ENCODE measurements at regions not wholly inside any gene's neighbourhood (a gene's known extent, or its start where the extent isn't known, plus 50 kb on each side); places are given as distances from the start of the nearest gene placed in this dataset.

GRCh38 chr10:78187371-78187770 is 153.7 kb downstream of the RPS24 start:
- no peak for DNase-seq (ENCODE audit: low read depth, low spot score)
- Histone ChIP-seq H3K4me1 (ENCODE audit: insufficient read depth, insufficient read length) (no peaks in the 10 kb centered on the region), H3K4me3 (ENCODE audit: insufficient read length, low read depth) (no peak overlapping the region), H3K9ac (ENCODE audit: insufficient read length, low read depth) (no peak overlapping the region), H3K36me3 (ENCODE audit: insufficient read depth, insufficient read length, low read length) (no peaks in the 10 kb centered on the region), H3K27me3 (ENCODE audit: insufficient read depth, insufficient read length) (no peaks in the 10 kb centered on the region), H3K9me3 (ENCODE audit: insufficient read depth, low read length) (no peaks in the 10 kb centered on the region)
- TF ChIP-seq YY1 (IDR thresholded peaks at IDR 0.05; ENCODE audit: insufficient read depth, insufficient read length), result no peak
- TF ChIP-seq ZNF274 (IDR thresholded peaks at IDR 0.05; ENCODE audit: low read depth, low read length), result no peak
- no peak for TF ChIP-seq SUZ12 (IDR thresholded peaks at IDR 0.05; ENCODE audit: extremely low read depth, insufficient read depth, insufficient read length)

- H3K9me3 ChIP-seq (ENCODE audit: insufficient read depth, low read length), result peaks cover 3% of the 10 kb centered on the region; the same call in 1 of the 2 replicates
- no peak for DNase-seq (ENCODE audit: low read depth, low spot score)
- no peaks in the 10 kb centered on the region for H3K4me1 ChIP-seq (ENCODE audit: insufficient read depth, insufficient read length)
- no peak overlapping the region for H3K9ac ChIP-seq (ENCODE audit: insufficient read length, low read depth)
- TF ChIP-seq ZNF274 (IDR thresholded peaks at IDR 0.05; ENCODE audit: low read depth, low read length), result no peak
- TF ChIP-seq SUZ12 (IDR thresholded peaks at IDR 0.05; ENCODE audit: extremely low read depth, insufficient read depth, insufficient read length), result no peak
- TF ChIP-seq YY1 (IDR thresholded peaks at IDR 0.05; ENCODE audit: insufficient read depth, insufficient read length), result no peak
- no peaks in the 10 kb centered on the region for H3K27me3 ChIP-seq (ENCODE audit: insufficient read depth, insufficient read length)
- no peak overlapping the region for H3K4me3 ChIP-seq (ENCODE audit: insufficient read length, low read depth)
- H3K36me3 ChIP-seq (ENCODE audit: insufficient read depth, insufficient read length, low read length), result no peaks in the 10 kb centered on the region
Observed at GRCh38 chr10:78188446-78188845, 154.8 kb downstream of the RPS24 start.

- DNase-seq (ENCODE audit: low read depth, low spot score), result no peak
- H3K27me3 ChIP-seq (ENCODE audit: insufficient read depth, insufficient read length), result no peaks in the 10 kb centered on the region
- H3K4me1 ChIP-seq (ENCODE audit: insufficient read depth, insufficient read length), result peaks cover 3% of the 10 kb centered on the region
- no peak overlapping the region for H3K4me3 ChIP-seq (ENCODE audit: insufficient read length, low read depth)
- TF ChIP-seq SUZ12 (IDR thresholded peaks at IDR 0.05; ENCODE audit: extremely low read depth, insufficient read depth, insufficient read length) (no peak), ZNF274 (IDR thresholded peaks at IDR 0.05; ENCODE audit: low read depth, low read length) (no peak), YY1 (IDR thresholded peaks at IDR 0.05; ENCODE audit: insufficient read depth, insufficient read length) (no peak)
- H3K9ac ChIP-seq (ENCODE audit: insufficient read length, low read depth), result no peak overlapping the region
- H3K36me3 ChIP-seq (ENCODE audit: insufficient read depth, insufficient read length, low read length), result no peaks in the 10 kb centered on the region
- peaks cover 7% of the 10 kb centered on the region; the same call in 1 of the 2 replicates for H3K9me3 ChIP-seq (ENCODE audit: insufficient read depth, low read length)
Observed at GRCh38 chr10:78190051-78190825, 156.6 kb downstream of the RPS24 start.

- no peaks in the 10 kb centered on the region for H3K36me3 ChIP-seq (ENCODE audit: insufficient read depth, insufficient read length, low read length)
- no peak overlapping the region for H3K9ac ChIP-seq (ENCODE audit: insufficient read length, low read depth)
- H3K27me3 ChIP-seq (ENCODE audit: insufficient read depth, insufficient read length), result no peaks in the 10 kb centered on the region
- H3K4me1 ChIP-seq (ENCODE audit: insufficient read depth, insufficient read length), result peaks cover 5% of the 10 kb centered on the region
- TF ChIP-seq ZNF274 (IDR thresholded peaks at IDR 0.05; ENCODE audit: low read depth, low read length), result no peak
- no peak for TF ChIP-seq SUZ12 (IDR thresholded peaks at IDR 0.05; ENCODE audit: extremely low read depth, insufficient read depth, insufficient read length)
- TF ChIP-seq YY1 (IDR thresholded peaks at IDR 0.05; ENCODE audit: insufficient read depth, insufficient read length), result no peak
- no peak for DNase-seq (ENCODE audit: low read depth, low spot score)
- no peak overlapping the region for H3K4me3 ChIP-seq (ENCODE audit: insufficient read length, low read depth)
- peaks cover 7% of the 10 kb centered on the region; the same call in 1 of the 2 replicates for H3K9me3 ChIP-seq (ENCODE audit: insufficient read depth, low read length)
Observed at GRCh38 chr10:78191301-78191700, 157.6 kb downstream of the RPS24 start.

- DNase-seq (ENCODE audit: low read depth, low spot score), result no peak
- TF ChIP-seq ZNF274 (IDR thresholded peaks at IDR 0.05; ENCODE audit: low read depth, low read length), result no peak
- no peak for TF ChIP-seq YY1 (IDR thresholded peaks at IDR 0.05; ENCODE audit: insufficient read depth, insufficient read length)
- no peak for TF ChIP-seq SUZ12 (IDR thresholded peaks at IDR 0.05; ENCODE audit: extremely low read depth, insufficient read depth, insufficient read length)
- H3K9ac ChIP-seq (ENCODE audit: insufficient read length, low read depth), result no peak overlapping the region
- peaks cover 5% of the 10 kb centered on the region for H3K4me1 ChIP-seq (ENCODE audit: insufficient read depth, insufficient read length)
- H3K36me3 ChIP-seq (ENCODE audit: insufficient read depth, insufficient read length, low read length), result no peaks in the 10 kb centered on the region
- H3K27me3 ChIP-seq (ENCODE audit: insufficient read depth, insufficient read length), result no peaks in the 10 kb centered on the region
- no peak overlapping the region for H3K4me3 ChIP-seq (ENCODE audit: insufficient read length, low read depth)
- H3K9me3 ChIP-seq (ENCODE audit: insufficient read depth, low read length), result peaks cover 7% of the 10 kb centered on the region; the same call in 1 of the 2 replicates
Observed at GRCh38 chr10:78193189-78193588, 159.5 kb downstream of the RPS24 start.

GRCh38 chr10:78194050-78194449 is 160.4 kb downstream of the RPS24 start:
- H3K36me3 ChIP-seq (ENCODE audit: insufficient read depth, insufficient read length, low read length), result no peaks in the 10 kb centered on the region
- H3K4me3 ChIP-seq (ENCODE audit: insufficient read length, low read depth), result no peak overlapping the region
- no peak overlapping the region for H3K9ac ChIP-seq (ENCODE audit: insufficient read length, low read depth)
- H3K4me1 ChIP-seq (ENCODE audit: insufficient read depth, insufficient read length), result peaks cover 7% of the 10 kb centered on the region
- H3K27me3 ChIP-seq (ENCODE audit: insufficient read depth, insufficient read length), result no peaks in the 10 kb centered on the region
- TF ChIP-seq SUZ12 (IDR thresholded peaks at IDR 0.05; ENCODE audit: extremely low read depth, insufficient read depth, insufficient read length), result no peak
- no peak for TF ChIP-seq ZNF274 (IDR thresholded peaks at IDR 0.05; ENCODE audit: low read depth, low read length)
- H3K9me3 ChIP-seq (ENCODE audit: insufficient read depth, low read length), result peaks cover 7% of the 10 kb centered on the region; the same call in 1 of the 2 replicates
- DNase-seq (ENCODE audit: low read depth, low spot score), result no peak

GRCh38 chr10:78194539-78195402 is 161.1 kb downstream of the RPS24 start:
- H3K9me3 ChIP-seq (ENCODE audit: insufficient read depth, low read length), result peaks cover 7% of the 10 kb centered on the region; the same call in 1 of the 2 replicates
- no peaks in the 10 kb centered on the region for H3K27me3 ChIP-seq (ENCODE audit: insufficient read depth, insufficient read length)
- DNase-seq (ENCODE audit: low read depth, low spot score), result no peak
- no peak for TF ChIP-seq SUZ12 (IDR thresholded peaks at IDR 0.05; ENCODE audit: extremely low read depth, insufficient read depth, insufficient read length)
- TF ChIP-seq YY1 (IDR thresholded peaks at IDR 0.05; ENCODE audit: insufficient read depth, insufficient read length), result no peak
- TF ChIP-seq ZNF274 (IDR thresholded peaks at IDR 0.05; ENCODE audit: low read depth, low read length), result no peak
- peaks cover 7% of the 10 kb centered on the region for H3K4me1 ChIP-seq (ENCODE audit: insufficient read depth, insufficient read length)
- H3K9ac ChIP-seq (ENCODE audit: insufficient read length, low read depth), result no peak overlapping the region
- H3K36me3 ChIP-seq (ENCODE audit: insufficient read depth, insufficient read length, low read length), result no peaks in the 10 kb centered on the region
- H3K4me3 ChIP-seq (ENCODE audit: insufficient read length, low read depth), result no peak overlapping the region
